Gastrocnemius medialis (tissue), 4 donors: ENCODE measurements at regions not wholly inside any gene's neighbourhood (a gene's known extent, or its start where the extent isn't known, plus 50 kb on each side); places are given as distances from the start of the nearest gene placed in this dataset.

ENCODE experiments used
- CTCF ChIP-seq, 5 experiments: fragments of 450-650 bp in 3 of 5; fragments of 200-600 bp in 2 of 5; sonication (generic) in 2 of 5; IDR thresholded peaks in 4 of 5; conservative IDR thresholded peaks in 1 of 5; 1 replicate in 4 of 5; 2 replicates in 1 of 5; pipeline ENCODE4 v1.5.1; 2016 to 2019; ENCODE audit warnings: antibody characterized with exemption in 5 of 5, mild to moderate bottlenecking in 3 of 5, moderate library complexity in 3 of 5
- POLR2A ChIP-seq, 2 donors: fragments of 450-650 bp; IDR thresholded peaks; one replicate each; pipeline ENCODE4 v1.6.1; 2017; ENCODE audit warnings: antibody characterized with exemption in 2 of 2, mild to moderate bottlenecking in 2 of 2, moderate library complexity in 2 of 2

- TF ChIP-seq POLR2A (IDR thresholded peaks at IDR 0.05) (no peak), CTCF (IDR thresholded peaks at IDR 0.05 in 4 of 5, conservative IDR thresholded peaks at IDR 0.05 in 1 of 5) (no peak)
These were observed 206.0 kb downstream of the KIT start for GRCh38 chr4:54863571-54864255.
